Activated CD8-positive, alpha-beta memory T cell treated with anti-CD3 and anti-CD28 coated beads, Interleukin-2, amount 10 ng/mL, durations not matched to agents 7 days and 5 days (primary cell): ENCODE measurements at regions not wholly inside any gene's neighbourhood (a gene's known extent, or its start where the extent isn't known, plus 50 kb on each side); places are given as distances from the start of the nearest gene placed in this dataset.

Source experiments
- ATAC-seq: fragments of 150-1000 bp; cut with Tn5 transposase; one replicate; pipeline ENCODE4 v1.10.0; 2021; ENCODE audit warnings: moderate library complexity
- CTCF ChIA-PET: fragments of 350-600 bp; sonication (Branson Sonifier 250); formaldehyde crosslinking; loops from one replicate; lab custom pipeline; 2021; ENCODE audit warnings: antibody characterized with exemption; lab: Charles Lee
- DNase-seq: peaks from one replicate; pipeline ENCODE4 v3.0.0-alpha.2; 2020
- H3K27ac Mint-ChIP-seq: one replicate; pipeline ENCODE4 v1.8.0; 2021; ENCODE audit warnings: mild to moderate bottlenecking, mixed read lengths
- H3K27me3 Mint-ChIP-seq: one replicate; pipeline ENCODE4 v1.8.0; 2021; ENCODE audit warnings: mixed read lengths
- H3K36me3 Mint-ChIP-seq: one replicate; pipeline ENCODE4 v1.8.0; 2021; ENCODE audit warnings: mild to moderate bottlenecking, mixed read lengths
- H3K4me1 Mint-ChIP-seq: one replicate; pipeline ENCODE4 v1.8.0; 2021; ENCODE audit warnings: mixed read lengths
- H3K4me3 Mint-ChIP-seq: one replicate; pipeline ENCODE4 v1.8.0; 2021; ENCODE audit warnings: mild to moderate bottlenecking, moderate library complexity, mixed read lengths
- H3K9me3 Mint-ChIP-seq: one replicate; pipeline ENCODE4 v1.8.0; 2022; ENCODE audit warnings: low read depth, mixed read lengths

GRCh38 chr22:27573280-27574001, 228.1 kb downstream of the MN1 start:
- no peaks in the 10 kb centered on the region for H3K4me1 Mint-ChIP-seq
- no peak overlapping the region for H3K4me3 Mint-ChIP-seq
- H3K36me3 Mint-ChIP-seq, result no peaks in the 10 kb centered on the region
- CTCF ChIA-PET, result no interaction called here
- H3K9me3 Mint-ChIP-seq, result no peaks in the 10 kb centered on the region
- no peak for DNase-seq
- peaks cover 10% of the 10 kb centered on the region for H3K27me3 Mint-ChIP-seq
- no peak overlapping the region for H3K27ac Mint-ChIP-seq
- no peak for ATAC-seq

- no peak for ATAC-seq
- DNase-seq, result no peak
- CTCF ChIA-PET, result no interaction called here
- no peak overlapping the region for H3K4me3 Mint-ChIP-seq
- H3K4me1 Mint-ChIP-seq, result no peaks in the 10 kb centered on the region
- no peaks in the 10 kb centered on the region for H3K36me3 Mint-ChIP-seq
- no peaks in the 10 kb centered on the region for H3K9me3 Mint-ChIP-seq
- H3K27me3 Mint-ChIP-seq, result peaks cover 11% of the 10 kb centered on the region
- H3K27ac Mint-ChIP-seq, result no peak overlapping the region
These were observed 227.6 kb downstream of the MN1 start for GRCh38 chr22:27574002-27574366.

GRCh38 chr22:27574651-27575050, 226.9 kb downstream of the MN1 start:
- DNase-seq (no peak), ATAC-seq (no peak)
- CTCF ChIA-PET, result no interaction called here
- H3K27me3 Mint-ChIP-seq, result peaks cover 17% of the 10 kb centered on the region
- H3K4me1 Mint-ChIP-seq, result no peaks in the 10 kb centered on the region
- no peak overlapping the region for H3K27ac Mint-ChIP-seq
- H3K4me3 Mint-ChIP-seq, result no peak overlapping the region
- H3K9me3 Mint-ChIP-seq, result no peaks in the 10 kb centered on the region
- no peaks in the 10 kb centered on the region for H3K36me3 Mint-ChIP-seq

- Mint-ChIP-seq H3K9me3 (no peaks in the 10 kb centered on the region), H3K27ac (no peak overlapping the region), H3K4me3 (no peak overlapping the region), H3K36me3 (no peaks in the 10 kb centered on the region), H3K27me3 (peaks cover 18% of the 10 kb centered on the region), H3K4me1 (no peaks in the 10 kb centered on the region)
- no peak for DNase-seq
- CTCF ChIA-PET, result no interaction called here
- ATAC-seq, result no peak
These were observed 226.2 kb downstream of the MN1 start for GRCh38 chr22:27575348-27575747.

GRCh38 chr22:27576413-27576812, 225.1 kb downstream of the MN1 start:
- DNase-seq, result no peak
- no peak for ATAC-seq
- H3K4me1 Mint-ChIP-seq, result no peaks in the 10 kb centered on the region
- no peaks in the 10 kb centered on the region for H3K9me3 Mint-ChIP-seq
- no peaks in the 10 kb centered on the region for H3K36me3 Mint-ChIP-seq
- H3K27me3 Mint-ChIP-seq, result peaks cover 18% of the 10 kb centered on the region
- no peak overlapping the region for H3K4me3 Mint-ChIP-seq
- CTCF ChIA-PET, result no interaction called here
- H3K27ac Mint-ChIP-seq, result no peak overlapping the region

- no peak overlapping the region for H3K4me3 Mint-ChIP-seq
- H3K27ac Mint-ChIP-seq, result no peak overlapping the region
- no peaks in the 10 kb centered on the region for H3K36me3 Mint-ChIP-seq
- H3K27me3 Mint-ChIP-seq, result peaks cover 17% of the 10 kb centered on the region
- no peaks in the 10 kb centered on the region for H3K4me1 Mint-ChIP-seq
- no peak for DNase-seq
- CTCF ChIA-PET, result no interaction called here
- no peak for ATAC-seq
- no peaks in the 10 kb centered on the region for H3K9me3 Mint-ChIP-seq
These were observed 224.6 kb downstream of the MN1 start for GRCh38 chr22:27576815-27577573.

- Mint-ChIP-seq H3K4me1 (no peaks in the 10 kb centered on the region), H3K36me3 (no peaks in the 10 kb centered on the region), H3K27me3 (peaks cover 12% of the 10 kb centered on the region), H3K9me3 (no peaks in the 10 kb centered on the region), H3K4me3 (no peak overlapping the region), H3K27ac (no peak overlapping the region)
- ATAC-seq (no peak), DNase-seq (no peak)
- CTCF ChIA-PET, result no interaction called here
These were observed 224.0 kb downstream of the MN1 start for GRCh38 chr22:27577574-27577969.

- H3K27me3 Mint-ChIP-seq, result peaks cover 8% of the 10 kb centered on the region
- no peaks in the 10 kb centered on the region for H3K36me3 Mint-ChIP-seq
- H3K4me3 Mint-ChIP-seq, result no peak overlapping the region
- no peaks in the 10 kb centered on the region for H3K4me1 Mint-ChIP-seq
- CTCF ChIA-PET, result no interaction called here
- no peak overlapping the region for H3K27ac Mint-ChIP-seq
- no peaks in the 10 kb centered on the region for H3K9me3 Mint-ChIP-seq
- no peak for DNase-seq
- no peak for ATAC-seq
These were observed 222.5 kb downstream of the MN1 start for GRCh38 chr22:27578937-27579617.

GRCh38 chr22:27580311-27580897, 221.2 kb downstream of the MN1 start:
- Mint-ChIP-seq H3K36me3 (no peaks in the 10 kb centered on the region), H3K27ac (no peak overlapping the region), H3K4me3 (no peak overlapping the region), H3K4me1 (no peaks in the 10 kb centered on the region), H3K9me3 (no peaks in the 10 kb centered on the region), H3K27me3 (peaks cover 8% of the 10 kb centered on the region)
- CTCF ChIA-PET, result no interaction called here
- ATAC-seq, result no peak
- no peak for DNase-seq

GRCh38 chr22:27581236-27581635, 220.3 kb downstream of the MN1 start:
- no peaks in the 10 kb centered on the region for H3K36me3 Mint-ChIP-seq
- DNase-seq (no peak), ATAC-seq (no peak)
- H3K4me1 Mint-ChIP-seq, result no peaks in the 10 kb centered on the region
- CTCF ChIA-PET, result no interaction called here
- no peaks in the 10 kb centered on the region for H3K9me3 Mint-ChIP-seq
- H3K27me3 Mint-ChIP-seq, result peaks cover 8% of the 10 kb centered on the region
- H3K27ac Mint-ChIP-seq, result no peak overlapping the region
- H3K4me3 Mint-ChIP-seq, result no peak overlapping the region

- CTCF ChIA-PET, result no interaction called here
- Mint-ChIP-seq H3K4me3 (no peak overlapping the region), H3K4me1 (no peaks in the 10 kb centered on the region), H3K27me3 (peaks cover 8% of the 10 kb centered on the region), H3K27ac (no peak overlapping the region), H3K9me3 (no peaks in the 10 kb centered on the region), H3K36me3 (no peaks in the 10 kb centered on the region)
- DNase-seq (no peak), ATAC-seq (no peak)
These were observed 219.9 kb downstream of the MN1 start for GRCh38 chr22:27581688-27582087.

- DNase-seq, result no peak
These were observed 217.7 kb downstream of the MN1 start for GRCh38 chr22:27583856-27584255.

GRCh38 chr22:27585141-27585540, 216.4 kb downstream of the MN1 start:
- H3K4me3 Mint-ChIP-seq, result no peak overlapping the region
- peaks cover 4% of the 10 kb centered on the region for H3K9me3 Mint-ChIP-seq
- no peaks in the 10 kb centered on the region for H3K36me3 Mint-ChIP-seq
- DNase-seq, result no peak
- no peaks in the 10 kb centered on the region for H3K27me3 Mint-ChIP-seq
- CTCF ChIA-PET, result no interaction called here
- ATAC-seq, result no peak
- no peaks in the 10 kb centered on the region for H3K4me1 Mint-ChIP-seq
- H3K27ac Mint-ChIP-seq, result no peak overlapping the region

More at GRCh38 chr22:27583856-27584255, 217.7 kb downstream of the MN1 start:
- Mint-ChIP-seq H3K27me3 (peaks cover 8% of the 10 kb centered on the region), H3K36me3 (no peaks in the 10 kb centered on the region), H3K4me3 (no peak overlapping the region), H3K4me1 (no peaks in the 10 kb centered on the region), H3K27ac (no peak overlapping the region), H3K9me3 (peaks cover 1% of the 10 kb centered on the region)
- CTCF ChIA-PET, result interaction anchor here (0.7 kb wide), 1 partner anchor 14 kb away, joined by 3 read pairs; no protein-coding TSS in a partner anchor
- no peak for ATAC-seq
